Kidney (tissue), 13 donors: ENCODE measurements at regions not wholly inside any gene's neighbourhood (a gene's known extent, or its start where the extent isn't known, plus 50 kb on each side); places are given as distances from the start of the nearest gene placed in this dataset.

ENCODE experiments used
- DNase-seq, 5 donors: peaks; one replicate each; pipeline ENCODE4 v3.0.0-alpha.2; 2013 to 2020
- FAIRE-seq: peaks from 2 replicates; lab custom pipeline; 2012; peaks lifted over from hg19 to GRCh38; lab: Jason Lieb, UNC
- H3K27ac ChIP-seq, 2 donors: one replicate each; pipeline ENCODE4 v1.7.0; 2013; ENCODE audit warnings: low read depth in 2 of 2, low read length in 2 of 2, inconsistent platforms in 1 of 2
- H3K27me3 ChIP-seq: one replicate; pipeline ENCODE4 v1.7.1; 2013; ENCODE audit warnings: low read length, inconsistent platforms; ENCODE audit not compliant: control insufficient read depth, insufficient read depth
- H3K36me3 ChIP-seq, 3 donors: one replicate each; pipeline versions ENCODE4 v1.7.0 to v1.7.1; 2013; ENCODE audit warnings: low read length in 3 of 3, control low read depth in 1 of 3, inconsistent platforms in 1 of 3; ENCODE audit not compliant: insufficient read depth in 3 of 3, control insufficient read depth in 2 of 3
- H3K4me1 ChIP-seq, 3 donors: one replicate each; pipeline versions ENCODE4 v1.7.0 to v1.7.1; 2013; ENCODE audit warnings: low read length in 3 of 3, inconsistent platforms in 1 of 3, low read depth in 1 of 3; ENCODE audit not compliant: control insufficient read depth in 2 of 3, insufficient read depth in 2 of 3
- H3K4me3 ChIP-seq, 3 donors: one replicate each; pipeline versions ENCODE4 v1.7.0 to v1.8.1; 2013; ENCODE audit warnings: low read length in 3 of 3, control low read depth in 1 of 3, inconsistent platforms in 1 of 3
- H3K9ac ChIP-seq, 3 donors: one replicate each; pipeline versions ENCODE4 v1.7.0 to v1.7.1; 2013; ENCODE audit warnings: low read length in 3 of 3, control low read depth in 1 of 3, inconsistent platforms in 1 of 3
- H3K9me3 ChIP-seq, 3 donors: one replicate each; pipeline versions ENCODE4 v1.7.0 to v1.7.1; 2013; ENCODE audit warnings: low read length in 3 of 3, control low read depth in 1 of 3, inconsistent platforms in 1 of 3; ENCODE audit not compliant: control insufficient read depth in 2 of 3, insufficient read depth in 1 of 3
- intact Hi-C: fragments of 100-400 bp; cut with DNase I; formaldehyde crosslinking; loops from one replicate; pipeline ENCODE4 v1.11.1; 2022
- TF ChIP-seq, protein P1 (sequence below): IDR thresholded peaks from 3 replicates; pipeline ENCODE4 v1.5.1; 2012; ENCODE audit warnings: mild to moderate bottlenecking, moderate library complexity, borderline replicate concordance; ENCODE audit not compliant: insufficient read depth; ENCODE audit errors: extremely low read depth
- donor health status: control.
- donor health status: control.
- donor health status: control.
- donor health status: control.
- donor health status: control.
- donor health status: DM: yes; HTN: yes; CAD: no.
- donor health status: Normal renal cell carcinoma (clear cell type).

GRCh38 chr10:33706746-33707145, 372.3 kb upstream of the NRP1 start:
- intact Hi-C loops, result no loop called here

GRCh38 chr10:33706191-33706590, 371.7 kb upstream of the NRP1 start:
- no peak for FAIRE-seq
- Histone ChIP-seq H3K27me3 (no peaks in the 10 kb centered on the region), H3K9ac (no peak overlapping the region), H3K36me3 (no peaks in the 10 kb centered on the region), H3K4me3 (no peak overlapping the region), H3K9me3 (no peaks in the 10 kb centered on the region), H3K4me1 (peaks cover 0 to 13% (median 7%) of the 10 kb centered on the region in 3 donors), H3K27ac (no peak overlapping the region)
- TF ChIP-seq, protein P1, sequence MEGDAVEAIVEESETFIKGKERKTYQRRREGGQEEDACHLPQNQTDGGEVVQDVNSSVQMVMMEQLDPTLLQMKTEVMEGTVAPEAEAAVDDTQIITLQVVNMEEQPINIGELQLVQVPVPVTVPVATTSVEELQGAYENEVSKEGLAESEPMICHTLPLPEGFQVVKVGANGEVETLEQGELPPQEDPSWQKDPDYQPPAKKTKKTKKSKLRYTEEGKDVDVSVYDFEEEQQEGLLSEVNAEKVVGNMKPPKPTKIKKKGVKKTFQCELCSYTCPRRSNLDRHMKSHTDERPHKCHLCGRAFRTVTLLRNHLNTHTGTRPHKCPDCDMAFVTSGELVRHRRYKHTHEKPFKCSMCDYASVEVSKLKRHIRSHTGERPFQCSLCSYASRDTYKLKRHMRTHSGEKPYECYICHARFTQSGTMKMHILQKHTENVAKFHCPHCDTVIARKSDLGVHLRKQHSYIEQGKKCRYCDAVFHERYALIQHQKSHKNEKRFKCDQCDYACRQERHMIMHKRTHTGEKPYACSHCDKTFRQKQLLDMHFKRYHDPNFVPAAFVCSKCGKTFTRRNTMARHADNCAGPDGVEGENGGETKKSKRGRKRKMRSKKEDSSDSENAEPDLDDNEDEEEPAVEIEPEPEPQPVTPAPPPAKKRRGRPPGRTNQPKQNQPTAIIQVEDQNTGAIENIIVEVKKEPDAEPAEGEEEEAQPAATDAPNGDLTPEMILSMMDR, result no peak
- no peak for DNase-seq
- intact Hi-C loops, result no loop called here

More at GRCh38 chr10:33706746-33707145, 372.3 kb upstream of the NRP1 start:
- no peak for DNase-seq
- H3K36me3 ChIP-seq, result no peaks in the 10 kb centered on the region
- no peak overlapping the region for H3K27ac ChIP-seq
- no peak overlapping the region for H3K4me3 ChIP-seq
- TF ChIP-seq, protein P1, result no peak
- no peaks in the 10 kb centered on the region for H3K9me3 ChIP-seq
- no peaks in the 10 kb centered on the region for H3K27me3 ChIP-seq
- H3K9ac ChIP-seq, result no peak overlapping the region
- H3K4me1 ChIP-seq, result peaks cover 0 to 13% (median 7%) of the 10 kb centered on the region in 3 donors
- no peak for FAIRE-seq

- Histone ChIP-seq H3K9ac (no peak overlapping the region), H3K36me3 (no peaks in the 10 kb centered on the region), H3K27ac (no peak overlapping the region), H3K27me3 (no peaks in the 10 kb centered on the region), H3K9me3 (no peaks in the 10 kb centered on the region), H3K4me3 (no peak overlapping the region), H3K4me1 (peaks cover 0 to 13% (median 7%) of the 10 kb centered on the region in 3 donors)
- FAIRE-seq (no peak), DNase-seq (peak in 1 of 5 donors; percentile 33)
- intact Hi-C loops, result no loop called here
- TF ChIP-seq, protein P1, result no peak
These were observed 369.9 kb upstream of the NRP1 start for GRCh38 chr10:33704214-33704830.
